Amniotic epithelial cell (primary cell): ENCODE measurements at regions not wholly inside any gene's neighbourhood (a gene's known extent, or its start where the extent isn't known, plus 50 kb on each side); places are given as distances from the start of the nearest gene placed in this dataset.
"Not testable (repeated sequence)": the region's sequence is repeated elsewhere in the genome, so short reads cannot be mapped to it uniquely, and the experiment has no call there.

ENCODE experiments used
- DNase-seq: peaks from one replicate; pipeline ENCODE4 v3.0.0-alpha.2; 2010; ENCODE audit warnings: low read depth

DNA sequence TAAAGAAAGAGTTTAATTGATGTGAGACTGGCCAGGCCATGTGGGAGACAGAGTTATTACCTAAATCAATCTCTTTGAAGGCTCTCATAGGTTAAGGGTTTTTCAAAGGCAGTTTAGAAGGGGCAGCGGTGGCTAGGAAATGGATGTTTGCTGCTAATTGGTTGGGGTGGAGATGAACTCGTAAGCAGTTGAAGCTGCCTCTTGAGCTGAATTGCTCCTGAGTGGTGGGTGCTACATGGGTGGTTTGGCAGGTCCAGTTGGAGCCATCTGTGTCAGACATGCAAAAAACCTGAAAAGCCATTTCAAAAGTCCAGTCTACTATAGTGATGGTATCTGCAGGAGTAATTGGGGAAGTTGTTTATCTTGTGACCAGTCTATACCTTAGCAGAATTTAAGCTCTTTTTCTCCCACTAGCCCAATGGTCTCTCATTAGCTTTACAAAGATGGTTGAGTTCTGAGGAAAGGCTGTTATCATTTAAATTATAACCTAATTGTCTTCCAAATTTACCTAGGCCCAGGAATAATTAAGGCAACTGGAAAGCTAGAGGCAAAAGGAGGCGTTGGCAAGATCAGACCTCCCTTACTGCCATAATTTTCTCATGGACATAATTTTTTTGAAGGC is 762.4 kb upstream of the FRG1 start:
- no peak for DNase-seq

DNA sequence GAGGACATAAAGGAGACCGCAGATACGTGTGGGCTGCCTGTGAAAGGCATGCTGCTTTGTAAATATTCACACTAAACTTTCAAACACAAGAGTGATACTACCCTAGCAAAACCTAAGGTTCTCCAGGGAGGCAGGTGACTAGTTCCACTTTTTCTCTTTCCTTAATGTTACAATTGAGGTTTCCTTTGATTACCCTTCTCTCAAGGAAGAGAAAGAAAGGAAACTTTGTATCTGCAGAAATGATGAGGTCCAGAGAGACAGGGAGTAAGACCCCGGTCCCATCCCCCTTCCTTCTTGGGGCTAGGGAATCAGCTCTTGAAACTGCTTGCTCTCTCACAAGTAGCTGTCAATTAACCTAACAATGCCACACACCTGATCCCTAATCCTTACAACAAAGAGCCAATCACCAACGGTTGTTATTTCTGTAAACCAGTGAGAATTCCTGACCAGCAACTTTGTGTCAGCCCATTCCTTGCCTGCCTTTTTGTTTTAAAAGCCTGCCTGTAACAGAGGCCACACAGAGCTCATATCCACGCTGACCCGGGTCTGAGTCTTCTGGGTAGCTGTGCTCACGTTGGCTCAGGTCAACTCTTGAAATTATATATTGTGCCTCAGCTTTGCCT is 754.8 kb upstream of the FRG1 start:
- DNase-seq, result no peak

DNA sequence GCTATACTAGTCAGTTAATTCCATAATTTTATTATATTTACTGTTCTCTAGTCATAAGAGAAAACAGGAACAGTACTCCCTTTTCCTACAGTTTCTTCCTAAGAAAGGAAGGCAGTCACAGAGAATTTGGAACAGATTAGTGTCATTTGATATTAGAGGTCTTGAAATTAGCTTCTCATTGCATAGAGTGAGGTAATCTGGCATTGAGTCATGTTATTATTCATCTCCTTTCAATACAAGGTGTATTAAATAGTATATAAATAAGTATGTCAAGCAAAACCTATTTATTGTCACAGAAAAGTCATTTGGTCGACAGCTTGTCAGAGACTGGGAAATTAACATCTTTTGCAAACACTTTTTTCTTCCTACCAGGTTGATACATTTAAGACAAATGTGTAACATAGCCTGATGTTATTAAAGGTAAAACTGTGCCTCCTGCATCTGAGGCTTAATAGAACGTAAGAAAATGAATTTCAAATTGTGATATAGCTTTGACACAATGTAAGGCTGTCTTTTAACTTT is 753.1 kb upstream of the FRG1 start:
- DNase-seq, result no peak

DNA sequence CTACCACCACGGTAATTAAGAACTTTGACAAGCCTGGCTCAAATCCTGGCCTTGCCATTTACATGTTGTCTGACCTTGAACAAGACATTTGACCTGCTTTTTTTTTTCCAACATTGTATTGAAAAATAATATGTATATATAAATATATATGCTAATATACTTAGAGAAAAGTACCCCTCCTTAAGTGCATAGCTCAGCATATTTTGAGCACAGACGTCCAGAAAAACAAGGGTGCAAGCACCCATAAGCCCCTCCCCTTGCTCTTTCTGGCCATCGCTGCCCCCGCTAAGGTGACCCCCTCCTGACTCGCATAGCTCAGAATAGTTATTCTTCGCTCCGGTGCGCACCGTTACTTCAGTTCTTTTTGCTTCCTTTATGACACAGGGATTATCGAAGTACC is 742.0 kb upstream of the FRG1 start:
- DNase-seq, result no peak

DNA sequence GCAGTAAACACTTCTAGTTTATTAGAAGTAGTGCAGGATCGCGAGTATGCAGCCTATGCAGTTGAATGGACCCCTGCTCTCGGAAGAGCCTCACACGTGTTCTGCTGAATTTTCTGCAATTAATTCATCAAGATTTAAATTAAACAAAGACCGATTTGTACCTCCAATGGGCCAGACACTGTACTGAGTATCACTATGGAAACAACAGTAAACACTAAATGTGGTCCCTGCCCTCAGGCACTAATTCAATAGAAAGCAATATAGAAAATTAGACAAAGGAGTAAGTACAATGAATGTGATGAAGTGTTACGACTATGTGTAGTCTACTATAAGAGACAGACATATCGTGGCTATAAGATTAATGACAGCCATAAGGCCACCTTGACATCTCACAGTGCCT is 740.3 kb upstream of the FRG1 start:
- DNase-seq, result no peak

DNA sequence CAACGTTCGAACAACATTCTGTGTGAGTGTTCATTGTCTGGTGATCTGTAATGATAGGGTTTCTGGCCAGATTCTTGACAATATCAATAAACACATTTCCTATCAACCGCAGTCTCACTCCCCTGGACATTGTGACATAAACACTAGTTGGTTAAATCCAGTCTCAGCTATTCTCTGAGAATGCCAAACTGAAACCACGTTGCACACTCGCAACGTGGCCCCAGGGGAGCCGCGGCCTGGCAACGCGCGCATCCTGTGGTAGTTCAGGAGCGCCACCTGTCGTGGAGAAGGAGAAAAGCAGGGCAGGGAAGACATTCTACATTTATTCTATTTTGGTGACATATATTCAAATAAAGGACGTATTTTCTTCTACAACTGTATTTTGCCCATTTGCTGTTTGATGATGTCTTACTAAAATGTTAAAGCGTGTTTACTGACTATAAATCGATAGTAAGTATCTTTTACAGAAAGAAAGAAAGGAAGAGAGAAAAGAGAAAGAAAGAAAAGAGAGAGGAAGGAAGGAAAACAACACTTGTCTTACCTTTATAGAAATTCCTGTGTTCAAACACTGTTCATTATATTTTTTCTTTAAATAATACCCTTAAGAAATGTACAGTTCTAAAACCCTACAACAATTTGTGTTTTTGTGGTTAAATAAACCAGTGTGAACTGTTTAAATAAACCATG is 738.3 kb upstream of the FRG1 start:
- peak; percentile 47 for DNase-seq

DNA sequence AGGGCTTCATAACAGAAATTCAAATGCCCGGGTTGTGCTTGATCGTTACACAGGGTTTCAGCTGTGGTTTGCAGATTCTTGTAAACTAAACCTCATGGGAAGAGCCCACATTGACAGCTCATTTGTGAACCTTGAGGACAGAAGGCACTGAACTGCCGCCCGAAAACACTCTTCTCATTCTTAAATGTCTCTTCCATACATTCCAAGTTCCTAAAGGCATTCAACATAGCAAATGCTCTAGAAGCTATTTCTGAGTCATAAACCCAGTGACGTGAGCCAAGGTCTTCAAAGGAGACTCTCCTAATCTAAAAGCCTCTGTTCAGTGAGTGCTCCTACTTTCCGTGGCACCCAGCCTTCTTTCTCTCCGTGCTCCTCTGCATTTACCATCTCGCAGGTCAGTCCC is 737.8 kb upstream of the FRG1 start:
- peak; percentile 38 for DNase-seq

DNA sequence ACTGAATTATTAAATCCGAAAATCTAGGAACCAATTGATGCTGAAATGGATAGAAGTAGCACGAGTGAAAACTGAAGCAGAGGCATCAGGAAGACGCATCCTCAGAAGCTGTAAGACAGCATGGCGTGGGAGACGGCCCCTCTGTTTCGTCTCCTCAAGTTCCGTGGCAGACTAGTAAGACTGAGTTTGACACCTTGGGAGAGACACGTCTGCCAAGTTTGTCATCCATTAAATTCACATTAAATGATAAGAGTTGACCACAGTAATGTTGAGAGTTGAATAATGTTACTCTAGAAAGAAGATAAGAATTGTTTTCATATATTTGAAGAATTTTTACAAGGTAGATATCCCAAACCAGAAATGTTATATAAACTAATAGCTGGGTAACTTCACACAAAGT is 736.1 kb upstream of the FRG1 start:
- peak; percentile 1 for DNase-seq

DNA sequence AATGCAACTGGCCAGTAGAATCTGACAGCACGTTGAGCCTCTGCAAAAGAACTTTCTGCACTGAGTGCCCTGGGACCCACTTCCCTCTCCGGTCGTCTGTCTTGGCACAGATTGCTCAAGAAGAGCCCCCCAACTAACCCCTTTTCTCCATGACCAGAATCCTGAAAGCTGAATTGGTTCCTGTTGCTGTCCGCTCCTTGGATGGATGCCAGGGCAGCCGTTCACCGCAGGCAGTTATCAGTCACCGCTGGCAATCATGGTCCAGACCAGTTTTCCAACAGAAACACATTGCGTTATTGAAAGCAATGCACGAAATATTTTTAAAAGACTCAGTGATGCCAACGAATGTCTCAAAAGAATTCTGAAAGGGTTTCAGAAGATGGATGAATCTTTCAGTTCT is 733.7 kb upstream of the FRG1 start:
- DNase-seq, result no peak

DNA sequence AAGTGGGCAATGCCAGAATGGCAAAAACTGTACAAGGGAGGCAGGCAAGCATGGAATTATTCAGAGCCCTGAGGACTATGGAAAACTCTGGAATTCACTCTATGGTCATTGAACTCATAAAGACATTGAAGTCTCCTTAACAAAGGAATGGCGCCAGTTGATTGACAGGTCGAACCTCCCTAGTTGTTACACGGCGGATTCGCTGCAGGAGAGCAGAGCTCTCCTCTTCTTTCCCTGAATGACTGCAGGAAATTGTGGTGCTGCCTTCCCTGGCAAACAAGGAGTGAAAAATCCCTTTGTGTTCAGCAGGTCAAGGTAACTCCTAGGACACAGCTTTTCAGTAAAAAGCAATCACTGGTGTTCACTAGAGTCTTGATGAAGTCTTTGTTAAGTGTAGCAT is 732.8 kb upstream of the FRG1 start:
- DNase-seq, result no peak

DNA sequence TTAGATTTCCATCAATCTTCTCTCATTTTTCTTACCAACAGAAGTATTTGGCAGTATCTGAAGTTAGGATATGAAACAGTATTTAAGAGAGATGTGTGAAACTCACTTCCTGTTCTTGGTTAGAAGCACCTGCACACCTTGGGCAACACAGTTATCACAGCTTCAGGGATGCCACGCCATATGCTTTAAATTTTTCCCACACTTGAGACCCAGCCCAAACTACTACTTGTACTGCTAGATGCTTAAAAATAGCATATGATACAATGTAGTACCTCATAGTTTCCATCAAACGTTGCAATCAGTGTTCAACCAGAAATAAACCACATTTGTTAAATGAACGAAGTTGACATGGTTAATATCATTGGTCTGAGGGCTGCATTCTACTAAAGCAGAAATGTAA is 725.1 kb upstream of the FRG1 start:
- DNase-seq, result no peak

DNA sequence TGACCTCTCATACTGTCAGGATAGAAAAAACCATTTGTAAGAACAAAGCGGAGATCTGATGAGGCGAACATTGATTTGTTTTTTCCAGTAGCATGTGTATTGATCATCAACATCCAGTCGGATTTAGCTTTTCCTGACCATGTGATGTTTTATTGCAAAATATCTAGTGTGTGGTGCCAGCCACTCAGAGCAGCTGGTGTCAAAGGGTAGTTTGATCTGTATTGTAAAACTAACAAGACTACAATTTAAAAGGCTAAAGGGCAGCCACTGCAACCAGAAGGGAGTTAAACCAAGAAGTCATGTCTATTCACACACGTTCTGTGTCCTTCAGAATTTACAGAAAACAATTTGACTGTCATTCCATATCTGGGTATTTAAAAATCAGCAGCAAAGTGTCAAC is 719.0 kb upstream of the FRG1 start:
- no peak for DNase-seq

DNA sequence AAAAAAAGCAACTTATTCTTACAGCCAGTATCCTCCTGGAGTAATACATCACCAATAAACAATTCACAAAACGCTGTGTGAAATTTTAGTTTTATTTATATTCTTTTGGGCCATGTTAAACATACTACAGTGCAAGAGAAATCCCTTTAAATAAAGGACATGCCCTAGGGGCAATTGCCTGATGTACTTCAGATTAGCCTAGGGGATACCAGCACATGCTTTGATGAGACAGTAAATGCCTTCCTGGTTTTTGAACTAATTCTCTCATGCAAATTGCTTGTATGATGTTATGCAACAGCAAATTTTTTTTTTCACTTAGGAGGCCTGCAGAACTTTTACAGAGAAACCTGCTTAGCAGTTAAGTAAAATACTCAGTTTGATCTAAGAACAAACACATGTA is 711.9 kb upstream of the FRG1 start:
- DNase-seq, result no peak

DNA sequence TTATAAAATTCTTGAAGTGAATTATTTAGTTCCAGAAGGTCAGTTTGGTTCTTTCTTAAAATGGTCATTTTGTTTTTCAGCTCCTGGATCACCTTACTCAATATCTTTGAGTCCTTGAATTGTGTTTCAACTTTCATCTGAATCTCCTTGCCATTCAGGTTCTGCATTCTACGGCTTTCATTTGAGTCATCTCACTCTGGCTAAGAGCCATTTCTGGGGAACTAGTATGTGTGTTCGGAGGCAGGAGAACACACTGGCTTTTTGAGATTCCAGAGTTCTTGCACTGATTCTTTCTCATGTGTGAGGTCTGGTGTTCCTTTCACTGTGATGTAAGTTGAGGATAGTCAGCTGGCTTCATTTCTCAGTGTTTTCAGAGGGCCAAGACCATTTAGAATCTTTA is 708.4 kb upstream of the FRG1 start:
- no peak for DNase-seq

DNA sequence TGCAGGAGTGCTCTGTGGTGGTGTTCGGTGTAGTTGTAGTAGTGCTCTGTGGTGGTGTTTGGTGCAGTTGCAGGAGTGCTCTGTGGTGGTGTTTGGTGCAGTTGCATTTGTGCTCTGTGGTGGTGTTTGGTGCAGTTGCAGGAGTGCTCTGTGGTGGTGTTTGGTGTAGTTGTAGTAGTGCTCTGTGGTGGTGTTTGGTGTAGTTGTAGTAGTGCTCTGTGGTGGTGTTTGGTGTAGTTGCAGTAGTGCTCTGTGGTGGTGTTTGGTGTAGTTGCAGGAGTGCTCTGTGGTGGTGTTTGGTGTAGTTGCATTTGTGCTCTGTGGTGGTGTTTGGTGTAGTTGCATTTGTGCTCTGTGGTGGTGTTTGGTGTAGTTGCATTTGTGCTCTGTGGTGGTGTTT is 706.9 kb upstream of the FRG1 start:
- DNase-seq, result not testable (repeated sequence)

DNA sequence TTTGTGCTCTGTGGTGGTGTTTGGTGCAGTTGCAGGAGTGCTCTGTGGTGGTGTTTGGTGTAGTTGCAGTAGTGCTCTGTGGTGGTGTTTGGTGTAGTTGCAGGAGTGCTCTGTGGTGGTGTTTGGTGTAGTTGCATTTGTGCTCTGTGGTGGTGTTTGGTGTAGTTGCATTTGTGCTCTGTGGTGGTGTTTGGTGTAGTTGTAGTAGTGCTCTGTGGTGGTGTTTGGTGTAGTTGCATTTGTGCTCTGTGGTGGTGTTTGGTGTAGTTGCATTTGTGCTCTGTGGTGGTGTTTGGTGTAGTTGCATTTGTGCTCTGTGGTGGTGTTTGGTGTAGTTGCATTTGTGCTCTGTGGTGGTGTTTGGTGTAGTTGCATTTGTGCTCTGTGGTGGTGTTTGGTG is 705.7 kb upstream of the FRG1 start:
- DNase-seq, result not testable (repeated sequence)

DNA sequence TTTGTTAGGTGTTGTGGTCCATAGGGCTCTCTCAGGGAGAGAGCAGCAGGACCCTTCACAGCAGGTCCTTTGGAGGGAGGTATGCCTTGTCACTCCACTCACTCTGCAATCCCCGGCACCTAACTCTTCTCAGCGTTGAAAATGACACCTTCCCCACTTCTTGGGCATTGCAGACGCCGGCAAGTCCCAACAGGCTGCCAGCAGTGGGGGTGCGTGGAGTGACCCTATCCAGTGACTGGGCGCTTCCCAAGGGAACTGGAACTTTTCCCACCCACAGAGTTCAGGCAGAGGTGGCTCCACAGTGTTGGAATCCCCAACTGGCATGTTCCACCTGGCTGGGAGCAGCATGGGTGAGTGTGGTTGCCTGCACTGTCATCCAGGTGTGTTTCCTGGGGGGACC is 705.1 kb upstream of the FRG1 start:
- DNase-seq, result no peak

DNA sequence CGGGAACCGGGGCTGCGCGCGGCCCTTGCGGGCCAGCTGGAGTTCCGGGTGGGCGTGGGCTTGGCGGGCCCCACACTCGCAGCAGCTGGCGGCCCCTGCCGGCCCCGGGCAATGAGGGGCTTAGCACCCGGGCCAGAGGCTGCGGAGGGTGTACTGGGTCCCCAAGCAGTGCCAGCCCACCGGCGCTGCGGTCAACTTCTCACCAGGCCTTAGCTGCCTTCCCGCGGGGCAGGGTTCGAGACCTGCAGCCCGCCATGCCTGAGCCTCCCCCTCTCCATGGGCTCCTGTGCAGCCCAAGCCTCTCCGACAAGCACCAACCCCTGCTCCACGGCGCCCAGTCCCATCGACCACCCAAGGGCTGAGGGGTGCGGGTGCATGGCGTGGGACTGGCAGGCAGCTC is 704.4 kb upstream of the FRG1 start:
- not testable (repeated sequence) for DNase-seq

DNA sequence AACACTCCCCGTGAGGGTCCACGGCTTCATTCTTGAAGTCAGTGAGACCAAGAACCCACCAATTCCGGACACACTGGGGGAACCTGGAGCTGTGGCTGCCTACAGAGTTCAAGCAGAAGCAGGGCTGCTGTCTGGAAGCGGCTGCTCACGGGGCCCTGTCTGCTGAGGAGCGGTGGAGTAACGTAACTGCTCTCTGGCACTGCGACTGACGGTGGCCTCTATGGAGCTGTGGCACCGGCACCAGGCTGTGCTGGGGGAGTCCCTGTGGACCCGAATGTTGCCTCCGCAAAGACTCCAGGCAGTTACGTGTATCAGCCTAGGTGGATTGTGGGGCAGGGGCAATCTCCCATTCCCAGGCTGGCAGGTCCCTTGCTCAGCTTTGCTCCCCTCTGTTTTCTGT is 703.3 kb upstream of the FRG1 start:
- DNase-seq, result no peak

DNA sequence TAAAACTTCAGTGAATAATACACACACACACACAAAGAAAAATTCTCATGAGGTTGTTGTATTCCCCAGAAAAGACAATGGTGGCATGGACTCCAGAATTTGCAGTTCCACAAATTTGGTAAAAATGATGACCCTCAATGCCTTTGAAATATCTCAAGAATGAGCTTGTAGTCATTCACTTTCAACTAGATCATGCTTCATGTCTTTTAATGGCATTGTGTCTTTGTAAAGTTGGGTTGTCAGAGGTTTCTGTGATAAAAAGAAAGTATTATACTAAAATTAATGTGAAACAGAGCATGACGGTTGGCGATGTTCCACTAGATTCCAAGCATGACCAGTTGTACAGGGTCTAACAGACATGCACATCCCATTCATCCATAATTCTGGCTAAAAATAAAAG is 685.0 kb upstream of the FRG1 start:
- DNase-seq, result no peak

DNA sequence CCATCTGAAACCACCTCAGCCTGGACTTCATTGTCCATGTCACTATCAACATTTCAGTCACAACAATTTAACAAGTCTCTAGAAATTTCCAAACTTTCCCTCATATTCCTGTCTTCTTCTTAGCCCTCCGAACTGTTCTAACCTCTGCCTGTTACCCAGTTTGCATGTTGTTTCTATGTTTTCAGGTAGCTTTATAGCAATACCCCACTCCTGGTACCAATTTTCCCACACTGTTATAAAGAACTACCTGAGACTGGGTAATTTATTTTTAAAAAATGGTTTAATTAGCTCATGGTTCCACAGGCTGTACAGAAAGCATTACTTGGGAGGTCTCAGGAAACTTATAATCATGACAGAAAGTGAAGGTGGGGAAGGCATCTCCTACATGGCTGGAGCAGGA is 679.2 kb upstream of the FRG1 start:
- DNase-seq, result no peak

DNA sequence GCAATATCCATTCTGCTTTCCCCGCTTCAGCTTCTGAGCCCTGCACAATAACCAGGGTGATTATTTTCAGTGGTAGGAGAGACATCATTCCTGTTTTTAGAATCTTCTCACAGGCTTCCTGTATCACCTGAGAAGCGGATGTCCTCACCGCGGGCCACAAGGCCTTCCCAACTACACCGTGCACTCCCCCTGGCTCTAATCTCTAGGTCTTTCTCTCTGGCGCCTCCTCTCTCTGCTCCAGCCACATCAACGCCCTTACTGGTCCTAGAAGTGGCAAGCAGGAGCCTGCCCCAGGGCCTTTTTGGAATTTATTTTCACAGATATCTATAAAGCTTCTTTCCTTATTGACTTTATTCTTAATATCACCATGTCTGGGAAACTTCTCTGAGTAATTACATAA is 675.2 kb upstream of the FRG1 start:
- DNase-seq, result no peak

DNA sequence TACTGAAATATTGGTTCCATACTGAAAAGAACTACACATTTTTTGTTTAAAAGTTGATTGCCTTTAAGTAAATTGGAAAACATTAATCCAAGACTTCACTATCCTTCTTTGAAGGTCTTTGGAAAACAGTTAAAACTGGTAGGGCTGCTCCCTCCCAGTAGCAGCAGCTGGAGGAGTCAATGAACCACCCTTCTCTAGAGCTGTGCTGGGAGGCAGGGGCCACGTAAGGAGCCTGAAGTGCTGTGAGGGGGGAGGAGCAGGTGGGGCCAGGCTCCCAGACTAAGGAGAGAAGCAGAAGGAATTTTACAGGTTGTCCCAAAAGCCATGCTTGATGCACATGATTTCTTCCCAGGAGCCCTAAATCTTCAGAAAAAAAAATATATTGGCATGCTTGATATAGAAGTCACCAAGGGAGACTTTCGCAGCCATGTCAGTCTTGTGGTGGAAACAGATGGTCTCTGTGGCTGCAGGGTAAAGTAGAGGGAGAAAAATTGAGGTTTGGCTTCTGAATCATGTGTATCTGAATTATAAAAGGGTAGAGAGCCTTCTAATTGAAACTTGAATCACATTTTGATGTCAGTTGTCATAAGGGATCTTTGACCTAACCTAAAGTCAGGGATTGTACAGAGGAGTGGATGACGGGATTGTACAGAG is 673.2 kb upstream of the FRG1 start:
- no peak for DNase-seq
